ENCODE measurements at regions not wholly inside any gene's neighbourhood (a gene's known extent, or its start where the extent isn't known, plus 50 kb on each side); places are given as distances from the start of the nearest gene placed in this dataset.

GRCh38 chr4:36904823-36905222 is 339.7 kb upstream of the NWD2 start:
- TF ChIP-seq CTCF (IDR thresholded peaks at IDR 0.05) (no peak), ZFX (IDR thresholded peaks at IDR 0.05; ENCODE audit: borderline replicate concordance) (no peak)
